C4-2B (cell line): ENCODE measurements at regions not wholly inside any gene's neighbourhood (a gene's known extent, or its start where the extent isn't known, plus 50 kb on each side); places are given as distances from the start of the nearest gene placed in this dataset.

ENCODE experiments used
- ZFX ChIP-seq: fragments of 450-650 bp; IDR thresholded peaks from 2 replicates; pipeline ENCODE4 v1.6.1; 2017
- TF ChIP-seq, protein P1 (sequence below): fragments of 450-650 bp; conservative IDR thresholded peaks from 2 replicates; pipeline ENCODE4 v1.5.1; 2017; ENCODE audit warnings: mild to moderate bottlenecking

DNA sequence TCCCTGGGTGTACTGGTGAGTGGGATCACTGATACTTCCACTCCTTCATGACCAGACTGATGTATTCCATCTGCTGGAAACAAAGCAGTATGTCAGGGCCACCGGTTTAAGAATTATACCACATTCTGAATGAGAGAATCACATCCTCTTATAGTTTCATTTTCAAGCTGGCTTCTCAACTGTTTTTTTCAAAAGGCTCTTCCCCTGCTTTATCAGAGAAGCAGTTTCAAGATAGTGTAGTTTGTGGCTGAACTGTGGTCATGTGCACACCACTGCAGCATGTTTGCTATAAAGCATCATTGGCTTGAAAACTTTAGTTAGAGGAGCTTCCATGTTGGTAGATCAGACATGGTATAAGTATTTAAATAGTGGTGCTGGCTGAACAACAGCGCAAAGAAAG, 450.5 kb upstream of the CDH10 start:
- TF ChIP-seq, protein P1, sequence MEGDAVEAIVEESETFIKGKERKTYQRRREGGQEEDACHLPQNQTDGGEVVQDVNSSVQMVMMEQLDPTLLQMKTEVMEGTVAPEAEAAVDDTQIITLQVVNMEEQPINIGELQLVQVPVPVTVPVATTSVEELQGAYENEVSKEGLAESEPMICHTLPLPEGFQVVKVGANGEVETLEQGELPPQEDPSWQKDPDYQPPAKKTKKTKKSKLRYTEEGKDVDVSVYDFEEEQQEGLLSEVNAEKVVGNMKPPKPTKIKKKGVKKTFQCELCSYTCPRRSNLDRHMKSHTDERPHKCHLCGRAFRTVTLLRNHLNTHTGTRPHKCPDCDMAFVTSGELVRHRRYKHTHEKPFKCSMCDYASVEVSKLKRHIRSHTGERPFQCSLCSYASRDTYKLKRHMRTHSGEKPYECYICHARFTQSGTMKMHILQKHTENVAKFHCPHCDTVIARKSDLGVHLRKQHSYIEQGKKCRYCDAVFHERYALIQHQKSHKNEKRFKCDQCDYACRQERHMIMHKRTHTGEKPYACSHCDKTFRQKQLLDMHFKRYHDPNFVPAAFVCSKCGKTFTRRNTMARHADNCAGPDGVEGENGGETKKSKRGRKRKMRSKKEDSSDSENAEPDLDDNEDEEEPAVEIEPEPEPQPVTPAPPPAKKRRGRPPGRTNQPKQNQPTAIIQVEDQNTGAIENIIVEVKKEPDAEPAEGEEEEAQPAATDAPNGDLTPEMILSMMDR, result no peak
- no peak for TF ChIP-seq ZFX
